ENCODE measurements at regions not wholly inside any gene's neighbourhood (a gene's known extent, or its start where the extent isn't known, plus 50 kb on each side); places are given as distances from the start of the nearest gene placed in this dataset.

- H3K27me3 ChIP-seq (ENCODE audit: insufficient read depth, low read length) = no peaks in the 10 kb centered on the region
- H2AFZ ChIP-seq (ENCODE audit: low read depth, low read length) = no peak overlapping the region
- no peaks in the 10 kb centered on the region for H3K9me3 ChIP-seq (ENCODE audit: low read length)
- no peak overlapping the region for H3K4me3 ChIP-seq (ENCODE audit: low read length)
- peaks cover 19% of the 10 kb centered on the region for H3K4me1 ChIP-seq (ENCODE audit: insufficient read depth, low read length)
- H3K36me3 ChIP-seq (ENCODE audit: insufficient read depth, low read length) = no peaks in the 10 kb centered on the region
Measured at GRCh38 chr6:167643223-167643622, 183.5 kb upstream of the AFDN start.

- Histone ChIP-seq H3K9me3 (ENCODE audit: low read length) (no peaks in the 10 kb centered on the region), H3K36me3 (ENCODE audit: insufficient read depth, low read length) (no peaks in the 10 kb centered on the region), H3K4me3 (ENCODE audit: low read length) (no peak overlapping the region), H3K4me1 (ENCODE audit: insufficient read depth, low read length) (peaks cover 23% of the 10 kb centered on the region), H3K27me3 (ENCODE audit: insufficient read depth, low read length) (no peaks in the 10 kb centered on the region), H2AFZ (ENCODE audit: low read depth, low read length) (no peak overlapping the region)
Measured at GRCh38 chr6:167643716-167644115, 183.0 kb upstream of the AFDN start.

GRCh38 chr6:167644412-167645132 is 182.1 kb upstream of the AFDN start:
- H3K27me3 ChIP-seq (ENCODE audit: insufficient read depth, low read length) = no peaks in the 10 kb centered on the region
- no peak overlapping the region for H2AFZ ChIP-seq (ENCODE audit: low read depth, low read length)

GRCh38 chr6:167645368-167645767 is 181.3 kb upstream of the AFDN start:
- Histone ChIP-seq H3K4me1 (ENCODE audit: insufficient read depth, low read length) (peaks cover 24% of the 10 kb centered on the region), H3K9me3 (ENCODE audit: low read length) (no peaks in the 10 kb centered on the region), H2AFZ (ENCODE audit: low read depth, low read length) (no peak overlapping the region), H3K27me3 (ENCODE audit: insufficient read depth, low read length) (no peaks in the 10 kb centered on the region), H3K4me3 (ENCODE audit: low read length) (no peak overlapping the region), H3K36me3 (ENCODE audit: insufficient read depth, low read length) (no peaks in the 10 kb centered on the region)

More at GRCh38 chr6:167644412-167645132, 182.1 kb upstream of the AFDN start:
- no peaks in the 10 kb centered on the region for H3K36me3 ChIP-seq (ENCODE audit: insufficient read depth, low read length)
- H3K4me3 ChIP-seq (ENCODE audit: low read length) = no peak overlapping the region
- H3K4me1 ChIP-seq (ENCODE audit: insufficient read depth, low read length) = peaks cover 24% of the 10 kb centered on the region
- no peaks in the 10 kb centered on the region for H3K9me3 ChIP-seq (ENCODE audit: low read length)

GRCh38 chr6:167647306-167647705 is 179.4 kb upstream of the AFDN start:
- Histone ChIP-seq H3K4me3 (ENCODE audit: low read length) (no peak overlapping the region), H2AFZ (ENCODE audit: low read depth, low read length) (no peak overlapping the region), H3K36me3 (ENCODE audit: insufficient read depth, low read length) (no peaks in the 10 kb centered on the region), H3K27me3 (ENCODE audit: insufficient read depth, low read length) (no peaks in the 10 kb centered on the region), H3K4me1 (ENCODE audit: insufficient read depth, low read length) (peaks cover 27% of the 10 kb centered on the region), H3K9me3 (ENCODE audit: low read length) (no peaks in the 10 kb centered on the region)

GRCh38 chr6:167647737-167648470 is 178.8 kb upstream of the AFDN start:
- peaks cover 27% of the 10 kb centered on the region for H3K4me1 ChIP-seq (ENCODE audit: insufficient read depth, low read length)
- no peak overlapping the region for H3K4me3 ChIP-seq (ENCODE audit: low read length)
- no peaks in the 10 kb centered on the region for H3K27me3 ChIP-seq (ENCODE audit: insufficient read depth, low read length)
- H3K36me3 ChIP-seq (ENCODE audit: insufficient read depth, low read length) = no peaks in the 10 kb centered on the region
- peaks cover 2% of the 10 kb centered on the region for H3K9me3 ChIP-seq (ENCODE audit: low read length)
- H2AFZ ChIP-seq (ENCODE audit: low read depth, low read length) = no peak overlapping the region

- no peak overlapping the region for H3K4me3 ChIP-seq (ENCODE audit: low read length)
- H2AFZ ChIP-seq (ENCODE audit: low read depth, low read length) = no peak overlapping the region
- H3K9me3 ChIP-seq (ENCODE audit: low read length) = peaks cover 5% of the 10 kb centered on the region
- H3K36me3 ChIP-seq (ENCODE audit: insufficient read depth, low read length) = no peaks in the 10 kb centered on the region
- H3K27me3 ChIP-seq (ENCODE audit: insufficient read depth, low read length) = no peaks in the 10 kb centered on the region
- H3K4me1 ChIP-seq (ENCODE audit: insufficient read depth, low read length) = peaks cover 27% of the 10 kb centered on the region
Measured at GRCh38 chr6:167648501-167649278, 178.0 kb upstream of the AFDN start.

GRCh38 chr6:167649476-167649875 is 177.2 kb upstream of the AFDN start:
- no peak overlapping the region for H3K4me3 ChIP-seq (ENCODE audit: low read length)

GRCh38 chr6:167650730-167651317 is 175.9 kb upstream of the AFDN start:
- Histone ChIP-seq H3K9me3 (ENCODE audit: low read length) (peaks cover 5% of the 10 kb centered on the region), H3K27me3 (ENCODE audit: insufficient read depth, low read length) (no peaks in the 10 kb centered on the region), H3K36me3 (ENCODE audit: insufficient read depth, low read length) (no peaks in the 10 kb centered on the region), H3K4me3 (ENCODE audit: low read length) (no peak overlapping the region), H2AFZ (ENCODE audit: low read depth, low read length) (no peak overlapping the region), H3K4me1 (ENCODE audit: insufficient read depth, low read length) (peaks cover 27% of the 10 kb centered on the region)

More at GRCh38 chr6:167649476-167649875, 177.2 kb upstream of the AFDN start:
- H3K27me3 ChIP-seq (ENCODE audit: insufficient read depth, low read length) = no peaks in the 10 kb centered on the region
- H3K36me3 ChIP-seq (ENCODE audit: insufficient read depth, low read length) = no peaks in the 10 kb centered on the region
- H2AFZ ChIP-seq (ENCODE audit: low read depth, low read length) = no peak overlapping the region
- H3K4me1 ChIP-seq (ENCODE audit: insufficient read depth, low read length) = peaks cover 27% of the 10 kb centered on the region
- H3K9me3 ChIP-seq (ENCODE audit: low read length) = peaks cover 5% of the 10 kb centered on the region

GRCh38 chr6:167651318-167652041 is 175.2 kb upstream of the AFDN start:
- peaks cover 25% of the 10 kb centered on the region for H3K4me1 ChIP-seq (ENCODE audit: insufficient read depth, low read length)
- no peaks in the 10 kb centered on the region for H3K36me3 ChIP-seq (ENCODE audit: insufficient read depth, low read length)
- no peak overlapping the region for H3K4me3 ChIP-seq (ENCODE audit: low read length)
- no peaks in the 10 kb centered on the region for H3K27me3 ChIP-seq (ENCODE audit: insufficient read depth, low read length)
- peaks cover 5% of the 10 kb centered on the region for H3K9me3 ChIP-seq (ENCODE audit: low read length)
- H2AFZ ChIP-seq (ENCODE audit: low read depth, low read length) = no peak overlapping the region

- H3K4me1 ChIP-seq (ENCODE audit: insufficient read depth, low read length) = peaks cover 19% of the 10 kb centered on the region
- no peaks in the 10 kb centered on the region for H3K27me3 ChIP-seq (ENCODE audit: insufficient read depth, low read length)
- H3K36me3 ChIP-seq (ENCODE audit: insufficient read depth, low read length) = no peaks in the 10 kb centered on the region
- H3K4me3 ChIP-seq (ENCODE audit: low read length) = no peak overlapping the region
- H3K9me3 ChIP-seq (ENCODE audit: low read length) = peaks cover 5% of the 10 kb centered on the region
- H2AFZ ChIP-seq (ENCODE audit: low read depth, low read length) = no peak overlapping the region
Measured at GRCh38 chr6:167652042-167652700, 174.5 kb upstream of the AFDN start.

GRCh38 chr6:167652701-167653095 is 174.0 kb upstream of the AFDN start:
- Histone ChIP-seq H3K9me3 (ENCODE audit: low read length) (peaks cover 5% of the 10 kb centered on the region), H2AFZ (ENCODE audit: low read depth, low read length) (no peak overlapping the region), H3K27me3 (ENCODE audit: insufficient read depth, low read length) (no peaks in the 10 kb centered on the region), H3K4me3 (ENCODE audit: low read length) (no peak overlapping the region), H3K36me3 (ENCODE audit: insufficient read depth, low read length) (no peaks in the 10 kb centered on the region), H3K4me1 (ENCODE audit: insufficient read depth, low read length) (peaks cover 14% of the 10 kb centered on the region)

Measured in neuron (in vitro differentiated cells).